Kidney (tissue), 13 donors: ENCODE measurements at regions not wholly inside any gene's neighbourhood (a gene's known extent, or its start where the extent isn't known, plus 50 kb on each side); places are given as distances from the start of the nearest gene placed in this dataset.

Experiments used
- DNase-seq, 5 donors: peaks; one replicate each; pipeline ENCODE4 v3.0.0-alpha.2; 2013 to 2020
- FAIRE-seq: peaks from 2 replicates; lab custom pipeline; 2012; peaks lifted over from hg19 to GRCh38; lab: Jason Lieb, UNC
- H3K27ac ChIP-seq, 2 donors: one replicate each; pipeline ENCODE4 v1.7.0; 2013; ENCODE audit warnings: low read depth in 2 of 2, low read length in 2 of 2, inconsistent platforms in 1 of 2
- H3K27me3 ChIP-seq: one replicate; pipeline ENCODE4 v1.7.1; 2013; ENCODE audit warnings: low read length, inconsistent platforms; ENCODE audit not compliant: control insufficient read depth, insufficient read depth
- H3K36me3 ChIP-seq, 3 donors: one replicate each; pipeline versions ENCODE4 v1.7.0 to v1.7.1; 2013; ENCODE audit warnings: low read length in 3 of 3, control low read depth in 1 of 3, inconsistent platforms in 1 of 3; ENCODE audit not compliant: insufficient read depth in 3 of 3, control insufficient read depth in 2 of 3
- H3K4me1 ChIP-seq, 3 donors: one replicate each; pipeline versions ENCODE4 v1.7.0 to v1.7.1; 2013; ENCODE audit warnings: low read length in 3 of 3, inconsistent platforms in 1 of 3, low read depth in 1 of 3; ENCODE audit not compliant: control insufficient read depth in 2 of 3, insufficient read depth in 2 of 3
- H3K4me3 ChIP-seq, 3 donors: one replicate each; pipeline versions ENCODE4 v1.7.0 to v1.8.1; 2013; ENCODE audit warnings: low read length in 3 of 3, control low read depth in 1 of 3, inconsistent platforms in 1 of 3
- H3K9ac ChIP-seq, 3 donors: one replicate each; pipeline versions ENCODE4 v1.7.0 to v1.7.1; 2013; ENCODE audit warnings: low read length in 3 of 3, control low read depth in 1 of 3, inconsistent platforms in 1 of 3
- H3K9me3 ChIP-seq, 3 donors: one replicate each; pipeline versions ENCODE4 v1.7.0 to v1.7.1; 2013; ENCODE audit warnings: low read length in 3 of 3, control low read depth in 1 of 3, inconsistent platforms in 1 of 3; ENCODE audit not compliant: control insufficient read depth in 2 of 3, insufficient read depth in 1 of 3
- CTCF ChIP-seq: IDR thresholded peaks from 3 replicates; pipeline ENCODE4 v1.5.1; 2012; ENCODE audit warnings: mild to moderate bottlenecking, moderate library complexity, borderline replicate concordance; ENCODE audit not compliant: insufficient read depth; ENCODE audit errors: extremely low read depth
- intact Hi-C: fragments of 100-400 bp; cut with DNase I; formaldehyde crosslinking; loops from one replicate; pipeline ENCODE4 v1.11.1; 2022
- donor health status: control.
- donor health status: control.
- donor health status: control.
- donor health status: control.
- donor health status: control.
- donor health status: DM: yes; HTN: yes; CAD: no.
- donor health status: Normal renal cell carcinoma (clear cell type).

- no peak overlapping the region for H3K27ac ChIP-seq
- no peaks in the 10 kb centered on the region for H3K36me3 ChIP-seq
- no peak overlapping the region for H3K4me3 ChIP-seq
- intact Hi-C loops: no loop called here
- H3K9ac ChIP-seq: no peak overlapping the region
- no peaks in the 10 kb centered on the region for H3K9me3 ChIP-seq
- no peaks in the 10 kb centered on the region for H3K4me1 ChIP-seq
- no peaks in the 10 kb centered on the region for H3K27me3 ChIP-seq
- FAIRE-seq (no peak), DNase-seq (no peak)
- TF ChIP-seq CTCF: no peak
Measured at GRCh38 chr18:45201029-45201428, 414.2 kb upstream of the SLC14A2 start.

GRCh38 chr18:45201489-45201888, 413.8 kb upstream of the SLC14A2 start:
- DNase-seq: no peak
- intact Hi-C loops: no loop called here
- H3K27me3 ChIP-seq: no peaks in the 10 kb centered on the region
- no peak for TF ChIP-seq CTCF
- no peaks in the 10 kb centered on the region for H3K9me3 ChIP-seq
- H3K4me3 ChIP-seq: no peak overlapping the region
- no peaks in the 10 kb centered on the region for H3K36me3 ChIP-seq
- no peak overlapping the region for H3K27ac ChIP-seq
- FAIRE-seq: no peak
- H3K4me1 ChIP-seq: no peaks in the 10 kb centered on the region
- H3K9ac ChIP-seq: no peak overlapping the region

GRCh38 chr18:45202061-45202460, 413.2 kb upstream of the SLC14A2 start:
- no peak for FAIRE-seq
- Histone ChIP-seq H3K36me3 (no peaks in the 10 kb centered on the region), H3K4me3 (no peak overlapping the region), H3K9ac (no peak overlapping the region), H3K27me3 (no peaks in the 10 kb centered on the region), H3K9me3 (no peaks in the 10 kb centered on the region), H3K4me1 (no peaks in the 10 kb centered on the region), H3K27ac (no peak overlapping the region)
- no peak for DNase-seq
- intact Hi-C loops: no loop called here
- no peak for TF ChIP-seq CTCF

GRCh38 chr18:45203677-45204076, 411.6 kb upstream of the SLC14A2 start:
- Histone ChIP-seq H3K4me1 (no peaks in the 10 kb centered on the region), H3K27me3 (no peaks in the 10 kb centered on the region), H3K27ac (no peak overlapping the region), H3K36me3 (no peaks in the 10 kb centered on the region), H3K4me3 (no peak overlapping the region), H3K9ac (no peak overlapping the region), H3K9me3 (no peaks in the 10 kb centered on the region)
- DNase-seq (no peak), FAIRE-seq (no peak)
- TF ChIP-seq CTCF: no peak
- intact Hi-C loops: no loop called here
